ENCODE measurements at regions not wholly inside any gene's neighbourhood (a gene's known extent, or its start where the extent isn't known, plus 50 kb on each side); places are given as distances from the start of the nearest gene placed in this dataset.

GRCh38 chr9:80400624-80401230, 829.0 kb downstream of the TLE4 start:
- no peak overlapping the region for H2AK5ac ChIP-seq (ENCODE audit: low read depth, low read length)

GRCh38 chr9:80399606-80400005, 827.8 kb downstream of the TLE4 start:
- H3K9me3 ChIP-seq (replicated peaks in 1 of 2; ENCODE audit: control insufficient read depth in 2 of 2, insufficient read depth in 1 of 2, low read depth in 1 of 2, low read length in 2 of 2) = no peaks in the 10 kb centered on the region
- no peak overlapping the region for H3K9ac ChIP-seq (ENCODE audit: low read depth, low read length, poor library complexity)
- no peaks in the 10 kb centered on the region for H3K27me3 ChIP-seq (ENCODE audit: control insufficient read depth in 3 of 3, insufficient read depth in 3 of 3, low read depth in 1 of 3, low read length in 3 of 3)
- H2BK15ac ChIP-seq (ENCODE audit: low read length) = no peak overlapping the region
- H3K23ac ChIP-seq (ENCODE audit: low read depth, low read length, poor library complexity) = no peak overlapping the region
- H4K91ac ChIP-seq (ENCODE audit: low read depth, low read length, poor library complexity) = no peak overlapping the region
- no peak overlapping the region for H2AK5ac ChIP-seq (ENCODE audit: low read depth, low read length)
- H4K8ac ChIP-seq (ENCODE audit: low read depth, low read length) = no peak overlapping the region
- H2BK120ac ChIP-seq (ENCODE audit: low read depth, low read length) = no peak overlapping the region
- H3K79me1 ChIP-seq (ENCODE audit: low read depth, low read length) = no peaks in the 10 kb centered on the region
- no peak overlapping the region for H2BK5ac ChIP-seq (ENCODE audit: low read length)
- no CpG with 5 or more reads among the region's 2 CpGs for WGBS, 2 donors (ENCODE audit: extremely low coverage in 2 of 2, insufficient read length in 2 of 2, insufficient replicate concordance in 1 of 2)
- no peaks in the 10 kb centered on the region for H3K36me3 ChIP-seq (replicated peaks in 1 of 2; ENCODE audit: control insufficient read depth in 2 of 2, insufficient read depth in 2 of 2, low read length in 2 of 2)
- H2AFZ ChIP-seq (ENCODE audit: low read length) = no peak overlapping the region
- H3K14ac ChIP-seq (ENCODE audit: low read length) = no peak overlapping the region
- no peak for DNase-seq (ENCODE audit: low spot score)
- no peak overlapping the region for H3K4ac ChIP-seq (ENCODE audit: low read length)
- H3K4me2 ChIP-seq (ENCODE audit: insufficient read depth, low read length, poor library complexity, severe bottlenecking) = no peak overlapping the region
- H2BK12ac ChIP-seq (ENCODE audit: low read length) = no peak overlapping the region
- H3K4me1 ChIP-seq (ENCODE audit: control insufficient read depth in 2 of 2, insufficient read depth in 1 of 2, low read depth in 1 of 2, low read length in 2 of 2) = peaks cover 0 to 13% of the 10 kb centered on the region in 2 donors
- H3K4me3 ChIP-seq (ENCODE audit: low read length in 2 of 2) = no peak overlapping the region
- H3K18ac ChIP-seq (ENCODE audit: low read length) = no peak overlapping the region
- no peak overlapping the region for H3K27ac ChIP-seq (replicated peaks; ENCODE audit: low read length)

More at GRCh38 chr9:80400624-80401230, 829.0 kb downstream of the TLE4 start:
- Histone ChIP-seq H3K9me3 (replicated peaks in 1 of 2; ENCODE audit: control insufficient read depth in 2 of 2, insufficient read depth in 1 of 2, low read depth in 1 of 2, low read length in 2 of 2) (no peaks in the 10 kb centered on the region), H3K27ac (replicated peaks; ENCODE audit: low read length) (no peak overlapping the region), H2BK12ac (ENCODE audit: low read length) (no peak overlapping the region), H3K27me3 (ENCODE audit: control insufficient read depth in 3 of 3, insufficient read depth in 3 of 3, low read depth in 1 of 3, low read length in 3 of 3) (peaks cover 0 to 4% (median 0%) of the 10 kb centered on the region in 3 experiments), H3K18ac (ENCODE audit: low read length) (no peak overlapping the region), H3K79me1 (ENCODE audit: low read depth, low read length) (no peaks in the 10 kb centered on the region), H3K4me2 (ENCODE audit: insufficient read depth, low read length, poor library complexity, severe bottlenecking) (no peak overlapping the region), H3K23ac (ENCODE audit: low read depth, low read length, poor library complexity) (no peak overlapping the region), H2BK120ac (ENCODE audit: low read depth, low read length) (no peak overlapping the region), H2BK15ac (ENCODE audit: low read length) (no peak overlapping the region), H3K4me1 (ENCODE audit: control insufficient read depth in 2 of 2, insufficient read depth in 1 of 2, low read depth in 1 of 2, low read length in 2 of 2) (peaks cover 0 to 13% of the 10 kb centered on the region in 2 donors), H3K4me3 (ENCODE audit: low read length in 2 of 2) (no peak overlapping the region), H3K14ac (ENCODE audit: low read length) (no peak overlapping the region), H3K9ac (ENCODE audit: low read depth, low read length, poor library complexity) (no peak overlapping the region), H3K36me3 (replicated peaks in 1 of 2; ENCODE audit: control insufficient read depth in 2 of 2, insufficient read depth in 2 of 2, low read length in 2 of 2) (no peaks in the 10 kb centered on the region), H2BK5ac (ENCODE audit: low read length) (no peak overlapping the region), H2AFZ (ENCODE audit: low read length) (no peak overlapping the region), H3K4ac (ENCODE audit: low read length) (no peak overlapping the region), H4K8ac (ENCODE audit: low read depth, low read length) (no peak overlapping the region), H4K91ac (ENCODE audit: low read depth, low read length, poor library complexity) (no peak overlapping the region)
- no CpG with 5 or more reads among the region's 3 CpGs for WGBS, 2 donors (ENCODE audit: extremely low coverage in 2 of 2, insufficient read length in 2 of 2, insufficient replicate concordance in 1 of 2)
- DNase-seq (ENCODE audit: low spot score) = no peak

GRCh38 chr9:80387828-80388227, 816.1 kb downstream of the TLE4 start:
- Histone ChIP-seq H3K27me3 (ENCODE audit: control insufficient read depth in 3 of 3, insufficient read depth in 3 of 3, low read depth in 1 of 3, low read length in 3 of 3) (no peaks in the 10 kb centered on the region), H3K23ac (ENCODE audit: low read depth, low read length, poor library complexity) (no peak overlapping the region)

GRCh38 chr9:80385246-80385645, 813.5 kb downstream of the TLE4 start:
- H2AFZ ChIP-seq (ENCODE audit: low read length) = no peak overlapping the region
- no peaks in the 10 kb centered on the region for H3K79me1 ChIP-seq (ENCODE audit: low read depth, low read length)
- no peak overlapping the region for H3K4me2 ChIP-seq (ENCODE audit: insufficient read depth, low read length, poor library complexity, severe bottlenecking)
- no peaks in the 10 kb centered on the region for H3K9me3 ChIP-seq (replicated peaks in 1 of 2; ENCODE audit: control insufficient read depth in 2 of 2, insufficient read depth in 1 of 2, low read depth in 1 of 2, low read length in 2 of 2)
- H4K8ac ChIP-seq (ENCODE audit: low read depth, low read length) = no peak overlapping the region
- H2BK15ac ChIP-seq (ENCODE audit: low read length) = no peak overlapping the region
- H2BK5ac ChIP-seq (ENCODE audit: low read length) = no peak overlapping the region
- H3K4ac ChIP-seq (ENCODE audit: low read length) = no peak overlapping the region
- no peaks in the 10 kb centered on the region for H3K27me3 ChIP-seq (ENCODE audit: control insufficient read depth in 3 of 3, insufficient read depth in 3 of 3, low read depth in 1 of 3, low read length in 3 of 3)
- no peak overlapping the region for H3K18ac ChIP-seq (ENCODE audit: low read length)
- H2BK120ac ChIP-seq (ENCODE audit: low read depth, low read length) = no peak overlapping the region
- H3K4me3 ChIP-seq (ENCODE audit: low read length in 2 of 2) = no peak overlapping the region
- no peak overlapping the region for H2AK5ac ChIP-seq (ENCODE audit: low read depth, low read length)
- no peak overlapping the region for H4K91ac ChIP-seq (ENCODE audit: low read depth, low read length, poor library complexity)
- H3K36me3 ChIP-seq (replicated peaks in 1 of 2; ENCODE audit: control insufficient read depth in 2 of 2, insufficient read depth in 2 of 2, low read length in 2 of 2) = no peaks in the 10 kb centered on the region
- no CpG with 5 or more reads among the region's 3 CpGs for WGBS, 2 donors (ENCODE audit: extremely low coverage in 2 of 2, insufficient read length in 2 of 2, insufficient replicate concordance in 1 of 2)
- DNase-seq (ENCODE audit: low spot score) = no peak
- no peak overlapping the region for H2BK12ac ChIP-seq (ENCODE audit: low read length)
- H3K27ac ChIP-seq (replicated peaks; ENCODE audit: low read length) = no peak overlapping the region
- H3K4me1 ChIP-seq (ENCODE audit: control insufficient read depth in 2 of 2, insufficient read depth in 1 of 2, low read depth in 1 of 2, low read length in 2 of 2) = no peaks in the 10 kb centered on the region
- no peak overlapping the region for H3K14ac ChIP-seq (ENCODE audit: low read length)
- no peak overlapping the region for H3K23ac ChIP-seq (ENCODE audit: low read depth, low read length, poor library complexity)
- no peak overlapping the region for H3K9ac ChIP-seq (ENCODE audit: low read depth, low read length, poor library complexity)

More at GRCh38 chr9:80387828-80388227, 816.1 kb downstream of the TLE4 start:
- Histone ChIP-seq H2BK120ac (ENCODE audit: low read depth, low read length) (no peak overlapping the region), H3K18ac (ENCODE audit: low read length) (no peak overlapping the region), H3K27ac (replicated peaks; ENCODE audit: low read length) (no peak overlapping the region), H3K36me3 (replicated peaks in 1 of 2; ENCODE audit: control insufficient read depth in 2 of 2, insufficient read depth in 2 of 2, low read length in 2 of 2) (no peaks in the 10 kb centered on the region), H3K9ac (ENCODE audit: low read depth, low read length, poor library complexity) (no peak overlapping the region), H3K14ac (ENCODE audit: low read length) (no peak overlapping the region), H3K9me3 (replicated peaks in 1 of 2; ENCODE audit: control insufficient read depth in 2 of 2, insufficient read depth in 1 of 2, low read depth in 1 of 2, low read length in 2 of 2) (no peaks in the 10 kb centered on the region), H2BK5ac (ENCODE audit: low read length) (no peak overlapping the region), H3K4me2 (ENCODE audit: insufficient read depth, low read length, poor library complexity, severe bottlenecking) (no peak overlapping the region), H2AFZ (ENCODE audit: low read length) (no peak overlapping the region), H3K4me1 (ENCODE audit: control insufficient read depth in 2 of 2, insufficient read depth in 1 of 2, low read depth in 1 of 2, low read length in 2 of 2) (no peaks in the 10 kb centered on the region), H4K8ac (ENCODE audit: low read depth, low read length) (no peak overlapping the region), H4K91ac (ENCODE audit: low read depth, low read length, poor library complexity) (no peak overlapping the region), H2BK15ac (ENCODE audit: low read length) (no peak overlapping the region), H2BK12ac (ENCODE audit: low read length) (no peak overlapping the region), H3K4ac (ENCODE audit: low read length) (no peak overlapping the region), H2AK5ac (ENCODE audit: low read depth, low read length) (no peak overlapping the region), H3K79me1 (ENCODE audit: low read depth, low read length) (no peaks in the 10 kb centered on the region), H3K4me3 (ENCODE audit: low read length in 2 of 2) (no peak overlapping the region)
- WGBS, 2 donors (ENCODE audit: extremely low coverage in 2 of 2, insufficient read length in 2 of 2, insufficient replicate concordance in 1 of 2) = no CpG with 5 or more reads among the region's 2 CpGs
- DNase-seq (ENCODE audit: low spot score) = no peak
